Erythroblast (primary cell): ENCODE measurements at regions not wholly inside any gene's neighbourhood (a gene's known extent, or its start where the extent isn't known, plus 50 kb on each side); places are given as distances from the start of the nearest gene placed in this dataset.

ENCODE experiments used
- GATA1 ChIP-seq: IDR thresholded peaks from 2 replicates; pipeline ENCODE4 v1.6.1; 2011; ENCODE audit warnings: low read depth, mild to moderate bottlenecking, control low read depth, low read length, moderate library complexity
- POLR2A ChIP-seq: IDR thresholded peaks from 2 replicates; pipeline ENCODE4 v1.6.1; 2011; ENCODE audit warnings: mild to moderate bottlenecking, low read length

DNA sequence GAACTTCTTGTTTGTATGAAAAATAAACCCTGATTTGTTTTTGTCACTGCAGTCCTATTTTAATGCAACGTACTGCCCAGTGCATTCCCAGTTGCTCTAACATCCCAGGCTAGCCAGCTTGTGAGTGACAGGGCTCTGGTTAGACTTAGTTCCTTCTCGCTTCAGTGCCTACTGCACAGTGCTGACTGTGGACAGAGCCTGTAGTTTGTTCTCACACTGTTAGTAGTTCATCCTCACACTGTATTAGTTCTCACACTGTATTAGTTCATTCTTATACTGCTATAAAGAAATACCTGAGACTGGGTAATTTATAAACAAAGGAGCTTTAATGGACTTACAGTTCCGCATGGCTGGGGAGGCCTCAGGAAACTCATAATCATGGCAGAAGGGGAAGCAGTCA lies 116.6 kb upstream of the SALL1 start:
- TF ChIP-seq POLR2A = no peak
- TF ChIP-seq GATA1 = no peak
